ENCODE measurements at regions not wholly inside any gene's neighbourhood (a gene's known extent, or its start where the extent isn't known, plus 50 kb on each side); places are given as distances from the start of the nearest gene placed in this dataset.

DNA sequence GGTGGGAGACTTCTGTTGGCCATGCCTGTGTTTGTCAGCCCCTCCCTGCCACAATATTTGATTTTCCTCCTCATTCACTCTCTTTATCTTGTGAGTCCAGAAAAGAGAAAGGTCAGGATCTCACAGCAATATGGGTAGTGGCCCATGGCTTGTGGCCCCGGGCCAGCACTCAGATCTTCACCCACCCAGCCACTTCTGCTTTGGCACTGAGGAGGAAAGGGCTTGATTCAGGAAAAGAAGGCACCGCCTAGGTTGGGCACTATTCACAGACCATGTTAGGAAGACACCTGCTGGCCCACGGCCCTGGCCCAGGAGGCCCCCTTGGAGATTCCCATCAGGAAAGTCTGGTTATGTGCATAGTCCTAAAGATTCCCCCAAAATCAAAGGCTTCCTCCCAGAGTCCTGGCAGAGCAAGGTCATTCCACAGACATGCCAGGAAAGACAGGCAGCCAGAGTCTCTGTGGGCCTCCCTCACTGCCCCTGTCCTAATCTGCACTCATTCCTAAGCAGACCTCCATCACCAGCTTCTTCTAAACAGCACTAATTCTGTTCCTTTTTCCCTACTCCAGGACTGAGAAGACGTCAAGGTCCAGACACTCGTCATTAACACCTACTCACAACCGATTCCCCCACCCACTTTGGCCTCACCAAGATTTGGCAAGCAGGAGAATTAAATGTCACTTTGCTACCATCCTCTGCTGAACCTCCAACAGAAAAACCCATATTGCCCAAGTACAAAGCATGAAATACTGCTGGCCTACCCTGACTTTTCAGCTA is 179.3 kb downstream of the DEPDC1B start:
- intact Hi-C loops (cut with DNase I), result no loop called here

DNA sequence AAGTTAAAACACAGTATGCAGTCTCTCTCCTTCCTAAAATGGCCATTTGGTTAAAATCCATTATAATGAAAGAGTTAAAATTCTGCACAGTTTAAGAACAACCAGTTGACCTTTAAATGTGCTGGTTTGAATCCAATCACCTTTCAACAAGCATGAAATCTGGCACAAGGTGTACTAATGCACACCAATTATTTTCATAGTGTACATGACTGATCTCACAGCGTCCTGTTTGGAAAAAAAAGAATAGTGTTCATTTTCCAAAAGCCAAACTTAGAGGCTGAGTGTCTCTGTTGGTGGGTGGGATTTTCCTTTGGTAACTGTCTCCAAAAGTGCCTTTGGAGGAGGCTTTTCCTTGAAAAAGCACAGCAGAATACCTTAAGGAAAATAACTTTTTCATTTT is 180.6 kb downstream of the DEPDC1B start:
- intact Hi-C loops (cut with DNase I), result no loop called here
- DNase-seq, result no peak

More for the DNA sequence above, 179.3 kb downstream of the DEPDC1B start:
- DNase-seq, result peak in 3 of 42 donors; percentile 8 to 32 (median 12)

DNA sequence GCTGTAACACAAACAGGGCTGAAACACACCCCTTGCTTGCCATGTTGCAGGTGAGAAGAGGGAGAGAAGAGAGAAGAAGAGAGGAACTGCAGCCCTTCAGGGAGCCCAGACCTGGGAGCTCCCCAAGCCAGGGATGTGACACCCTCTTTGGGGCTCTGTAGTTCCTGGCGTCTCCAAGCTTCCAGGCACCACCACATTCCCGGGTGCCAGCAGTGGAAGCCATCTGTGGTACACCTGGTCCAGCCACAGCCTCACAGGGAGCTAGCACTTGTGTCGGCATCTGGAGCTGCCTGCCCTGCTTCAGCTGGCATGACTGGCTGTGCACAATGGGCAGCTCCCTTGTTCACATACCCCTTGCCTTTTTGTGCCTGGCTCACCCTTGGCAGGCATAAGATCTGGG is 182.1 kb downstream of the DEPDC1B start:
- intact Hi-C loops (cut with DNase I), result no loop called here
- no peak for DNase-seq

DNA sequence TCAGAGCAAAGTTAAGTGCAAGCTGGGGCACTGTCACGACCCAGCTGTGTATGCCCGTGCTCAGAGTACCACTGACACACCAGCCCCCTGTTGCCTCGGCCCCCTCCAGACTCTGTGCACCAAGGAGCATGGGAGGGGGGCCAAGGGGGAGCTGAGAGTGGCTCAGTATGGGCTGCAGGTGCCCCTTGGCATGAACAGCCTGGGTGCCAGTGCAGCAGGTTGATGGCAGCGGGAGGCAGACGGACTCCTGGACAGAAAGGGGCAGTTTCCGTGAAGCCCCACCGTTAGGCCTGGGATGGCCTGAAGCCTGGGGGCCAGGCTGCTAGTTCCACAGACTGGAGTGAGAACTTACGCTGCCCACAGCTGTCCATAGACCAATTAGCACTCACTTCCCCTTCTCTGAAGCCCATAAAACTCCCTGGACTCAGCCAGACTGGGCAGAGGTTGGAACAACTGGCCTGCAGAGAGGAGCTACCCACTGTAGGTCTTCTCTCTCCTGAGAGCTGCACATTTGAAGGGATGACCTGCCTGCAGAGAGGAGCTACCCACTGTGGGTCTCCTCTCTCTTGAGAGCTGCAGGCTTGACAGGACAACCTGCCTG is 182.8 kb downstream of the DEPDC1B start:
- DNase-seq, result no peak
- intact Hi-C loops (cut with DNase I), result no loop called here

DNA sequence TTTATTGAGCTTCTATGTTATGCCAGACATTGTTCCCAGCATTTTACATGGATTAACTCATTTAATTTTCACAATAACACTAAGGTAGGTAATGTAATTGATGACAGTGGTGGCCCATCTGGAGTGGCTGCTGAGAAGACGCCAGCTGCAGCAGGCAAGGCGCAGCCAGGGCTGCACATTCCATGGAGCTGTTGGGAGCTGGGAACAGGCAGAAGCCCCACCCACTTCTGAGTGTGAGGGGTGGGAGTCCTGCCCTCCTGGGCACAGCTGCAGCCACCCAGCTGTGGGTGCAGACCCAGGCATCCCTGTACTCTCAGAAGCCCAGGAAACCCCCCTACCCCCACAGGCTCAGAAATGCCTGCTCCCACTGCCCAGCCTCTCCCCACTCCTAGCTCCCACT is 183.3 kb downstream of the DEPDC1B start:
- intact Hi-C loops (cut with DNase I), result no loop called here
- no peak for DNase-seq

DNA sequence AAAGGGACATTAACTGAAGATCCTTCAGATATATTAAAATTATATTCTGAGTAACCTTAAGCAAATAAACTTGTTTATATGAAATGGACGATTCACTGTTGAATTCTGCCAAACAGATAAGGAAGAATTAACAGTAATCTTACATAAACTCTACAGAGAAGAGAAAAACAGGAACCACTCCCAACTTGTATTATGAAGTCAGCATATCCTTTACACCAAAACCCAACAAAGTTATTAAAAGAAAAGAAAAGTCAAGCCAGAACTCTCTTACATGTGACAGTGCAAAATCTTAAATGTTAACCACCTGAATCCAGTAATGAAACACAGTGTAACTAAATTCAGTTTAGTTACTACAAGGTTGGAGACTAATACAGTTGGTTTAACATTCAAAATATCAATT is 185.8 kb downstream of the DEPDC1B start:
- intact Hi-C loops (cut with DNase I), result no loop called here

DNA sequence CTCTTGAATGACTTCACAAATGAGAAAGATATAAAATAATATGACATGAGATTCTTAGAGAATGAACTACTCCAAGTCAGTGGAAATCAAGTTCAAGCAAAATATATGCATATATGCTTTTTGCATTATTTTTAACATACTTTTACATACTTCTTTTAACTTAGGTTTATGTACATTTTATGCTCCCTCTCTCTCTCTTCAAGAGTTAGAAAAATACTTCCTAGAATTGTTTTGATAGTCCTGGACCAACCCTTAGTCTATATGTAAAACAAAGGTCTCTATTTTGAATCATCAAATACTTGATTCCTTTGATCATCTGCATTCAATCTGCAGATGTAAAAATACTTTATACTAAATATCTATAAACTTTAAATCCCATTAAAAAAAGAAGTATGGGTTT is 187.8 kb downstream of the DEPDC1B start:
- intact Hi-C loops (cut with DNase I), result no loop called here
- DNase-seq, result no peak

More for the DNA sequence above, 185.8 kb downstream of the DEPDC1B start:
- no peak for DNase-seq

DNA sequence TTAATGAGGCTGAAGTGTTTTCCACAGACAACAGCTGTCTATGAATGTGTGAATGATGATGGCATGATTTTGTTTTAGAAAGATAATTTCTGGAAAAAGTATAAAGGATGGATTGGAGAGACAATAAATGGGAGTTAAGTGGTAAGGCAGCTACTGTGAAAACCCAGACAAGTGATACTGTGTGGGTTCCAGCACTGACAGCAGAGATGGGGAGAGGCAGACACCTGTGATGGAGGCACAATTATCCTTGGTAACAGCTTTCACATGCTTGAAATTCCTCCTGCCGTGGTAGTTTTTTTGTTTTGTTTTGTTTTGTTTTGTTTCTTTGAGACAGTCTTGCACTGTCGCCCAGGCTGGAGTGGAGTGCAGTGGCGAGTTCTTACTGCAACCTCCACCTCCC is 189.3 kb downstream of the DEPDC1B start:
- DNase-seq, result peak in 3 of 42 donors; percentile 14 to 67 (median 29)
- intact Hi-C loops (cut with DNase I), result no loop called here

DNA sequence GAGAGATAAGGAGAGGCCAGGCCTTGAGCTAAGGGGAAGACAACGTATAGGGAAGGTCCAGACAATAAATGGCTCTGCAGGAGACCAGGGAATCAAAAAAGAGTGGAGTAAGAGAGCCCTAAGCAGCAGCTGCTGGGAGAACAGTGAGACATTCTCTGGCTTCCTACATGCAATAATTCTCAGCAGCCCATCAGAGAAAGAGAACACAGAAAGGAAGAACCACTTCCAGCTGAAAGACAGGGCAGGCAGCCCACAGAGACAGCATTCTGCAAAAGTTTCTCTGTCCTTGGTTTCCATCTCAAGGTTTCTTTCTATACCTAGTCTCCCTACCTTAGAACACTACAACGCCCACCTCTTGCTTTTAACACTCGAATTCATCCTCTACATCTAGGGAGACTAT is 189.9 kb downstream of the DEPDC1B start:
- intact Hi-C loops (cut with DNase I), result no loop called here
- DNase-seq, result no peak

DNA sequence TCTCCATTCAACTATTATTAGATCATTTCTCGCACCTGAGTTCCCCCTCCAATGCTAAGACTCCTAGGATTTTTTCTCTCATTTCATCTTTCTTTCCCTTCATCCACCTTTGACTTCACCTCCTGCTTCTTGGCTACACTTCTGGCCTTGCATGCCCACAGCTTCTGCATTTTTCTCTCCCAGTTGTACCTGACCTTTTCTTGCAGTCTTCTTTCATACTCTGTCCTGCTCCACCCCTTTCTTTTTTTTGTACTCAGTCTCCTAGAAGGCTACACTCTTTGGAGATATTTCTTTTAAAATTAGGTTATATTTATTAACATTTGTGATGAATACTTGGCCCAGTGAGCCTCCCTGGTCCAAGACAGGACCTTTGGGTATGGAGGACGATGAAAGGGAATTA is 190.4 kb downstream of the DEPDC1B start:
- no peak for DNase-seq
- intact Hi-C loops (cut with DNase I), result no loop called here

DNA sequence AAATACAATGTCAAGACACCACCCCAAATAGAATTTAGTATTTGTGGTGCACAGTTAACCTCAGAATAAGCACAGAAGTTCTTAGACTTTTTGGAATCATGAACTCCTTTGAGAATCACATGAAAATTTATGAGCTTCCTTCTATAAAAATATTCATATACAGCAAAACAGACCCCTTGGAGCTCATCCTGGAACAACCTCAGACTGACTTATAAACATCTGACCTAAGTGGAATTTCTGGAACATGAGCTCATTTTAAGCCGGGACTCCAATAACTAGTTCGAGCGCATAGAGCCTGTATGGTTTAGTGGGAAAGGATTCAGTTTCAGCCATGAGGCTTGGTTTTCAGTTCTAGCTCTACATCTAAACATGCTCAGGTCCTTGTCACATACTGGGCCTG is 192.3 kb downstream of the DEPDC1B start:
- intact Hi-C loops (cut with DNase I), result no loop called here
- DNase-seq, result no peak

DNA sequence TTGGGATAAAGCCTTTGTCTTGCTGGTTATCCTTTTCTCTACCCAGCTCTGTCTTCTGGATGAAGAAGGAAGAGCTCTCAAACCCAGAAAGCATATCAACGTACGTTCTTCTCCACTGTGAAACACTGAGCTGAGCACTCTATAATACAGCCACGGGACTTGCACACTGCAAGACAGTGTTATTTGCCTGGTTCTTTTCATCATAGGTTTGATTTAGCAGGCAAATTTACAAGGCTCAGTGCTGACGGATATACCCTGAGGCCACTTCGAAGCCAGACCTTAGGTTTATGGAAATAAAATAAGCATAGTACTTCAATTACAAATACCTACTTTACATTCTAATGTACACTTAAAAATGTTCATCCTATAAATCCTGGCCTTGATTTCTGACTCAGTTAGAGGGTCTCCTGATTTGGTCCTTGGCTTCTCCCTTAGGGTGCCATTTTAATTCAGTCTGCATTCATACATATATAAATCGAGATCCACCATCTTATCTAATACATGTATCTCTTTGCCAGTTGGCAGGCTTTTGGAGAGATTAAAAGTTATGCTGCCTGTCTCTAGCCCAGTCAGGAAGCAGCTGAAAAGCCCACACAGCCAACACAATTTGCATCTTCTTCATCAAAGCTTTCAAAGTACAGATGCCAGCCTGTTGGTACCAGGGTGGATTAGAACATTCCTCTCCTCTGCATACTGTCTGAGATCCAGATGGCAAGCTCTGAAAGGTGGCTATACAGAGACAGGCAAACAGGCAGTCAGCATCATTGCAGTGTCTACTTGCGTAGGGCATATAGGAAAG is 194.4 kb downstream of the DEPDC1B start:
- intact Hi-C loops (cut with DNase I), result no loop called here

DNA sequence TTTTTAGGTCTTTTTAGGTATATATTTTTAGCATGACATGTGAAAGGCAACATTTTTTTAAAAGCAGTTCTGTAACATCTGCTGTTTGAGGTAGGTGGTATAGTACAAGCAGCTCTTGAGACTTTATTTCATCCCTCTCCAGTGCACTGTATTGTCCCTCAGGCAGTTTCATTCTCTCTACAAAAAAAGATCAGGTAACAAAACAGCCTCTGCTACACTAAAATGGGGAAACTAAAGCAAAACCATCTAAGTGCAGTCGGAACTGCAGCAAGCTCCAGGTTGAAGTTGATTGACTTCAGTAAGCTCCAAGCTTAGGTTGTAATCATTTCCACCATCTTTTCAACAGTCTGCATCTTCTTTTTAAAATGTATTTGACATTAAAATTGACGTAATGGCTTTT is 195.6 kb downstream of the DEPDC1B start:
- DNase-seq, result no peak
- intact Hi-C loops (cut with DNase I), result no loop called here

More for the DNA sequence above, 194.4 kb downstream of the DEPDC1B start:
- DNase-seq, result no peak

DNA sequence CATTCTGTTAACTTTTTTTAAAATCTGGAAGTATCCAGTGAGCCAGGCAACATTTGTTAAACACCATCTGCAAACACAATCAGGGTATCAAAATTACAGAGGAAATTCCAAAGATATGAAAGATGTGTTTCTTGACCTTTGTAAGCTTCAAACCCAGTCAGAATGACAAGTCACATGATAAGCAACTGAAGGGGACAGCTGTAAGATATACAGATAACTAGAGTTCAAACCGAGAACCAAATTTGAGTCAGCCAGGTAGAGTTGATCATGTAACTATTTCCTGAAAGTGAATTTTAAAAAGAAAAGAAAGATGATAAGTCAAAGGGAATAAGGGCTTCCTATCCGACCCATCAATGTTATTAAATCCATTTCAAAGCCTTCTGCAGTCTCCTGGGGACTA is 196.2 kb downstream of the DEPDC1B start:
- intact Hi-C loops (cut with DNase I), result no loop called here

DNA sequence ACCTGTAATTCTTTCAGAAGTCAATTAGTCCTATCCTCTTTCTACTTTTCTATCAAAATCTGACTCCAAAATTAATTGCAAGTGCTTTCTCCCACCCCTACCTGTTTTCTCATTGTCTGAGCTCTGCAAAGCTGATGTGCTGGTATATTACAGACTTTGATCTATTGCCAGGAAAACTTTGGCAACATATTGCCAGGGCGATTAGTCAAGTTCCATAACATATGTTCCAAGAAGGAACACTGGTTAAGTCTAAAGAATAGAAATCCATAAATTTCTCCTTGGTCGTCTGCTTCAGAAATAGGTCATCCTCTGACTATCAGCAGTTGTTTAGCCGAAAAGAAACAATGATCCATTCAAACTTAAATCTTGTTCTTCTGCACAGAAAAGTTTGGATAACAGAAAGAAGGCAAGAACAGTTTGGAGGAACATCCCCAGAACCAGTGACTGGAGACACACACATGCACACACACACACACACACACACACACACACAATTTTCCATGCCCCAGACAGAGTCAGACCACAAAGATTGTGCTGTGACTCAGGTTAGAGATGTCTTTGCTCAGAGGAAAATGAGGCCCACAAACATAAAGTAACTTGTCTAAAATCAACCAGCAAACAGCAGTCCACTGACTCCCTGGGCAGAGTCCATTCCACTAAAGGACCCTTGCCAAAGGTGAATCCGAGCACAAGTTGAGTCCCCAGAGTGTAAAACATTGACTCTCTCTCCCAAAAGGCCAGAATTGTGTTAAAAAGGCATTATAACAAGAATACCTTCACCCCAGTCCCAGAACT is 202.1 kb downstream of the DEPDC1B start:
- DNase-seq, result no peak
- intact Hi-C loops (cut with DNase I), result no loop called here

More for the DNA sequence above, 196.2 kb downstream of the DEPDC1B start:
- DNase-seq, result no peak

DNA sequence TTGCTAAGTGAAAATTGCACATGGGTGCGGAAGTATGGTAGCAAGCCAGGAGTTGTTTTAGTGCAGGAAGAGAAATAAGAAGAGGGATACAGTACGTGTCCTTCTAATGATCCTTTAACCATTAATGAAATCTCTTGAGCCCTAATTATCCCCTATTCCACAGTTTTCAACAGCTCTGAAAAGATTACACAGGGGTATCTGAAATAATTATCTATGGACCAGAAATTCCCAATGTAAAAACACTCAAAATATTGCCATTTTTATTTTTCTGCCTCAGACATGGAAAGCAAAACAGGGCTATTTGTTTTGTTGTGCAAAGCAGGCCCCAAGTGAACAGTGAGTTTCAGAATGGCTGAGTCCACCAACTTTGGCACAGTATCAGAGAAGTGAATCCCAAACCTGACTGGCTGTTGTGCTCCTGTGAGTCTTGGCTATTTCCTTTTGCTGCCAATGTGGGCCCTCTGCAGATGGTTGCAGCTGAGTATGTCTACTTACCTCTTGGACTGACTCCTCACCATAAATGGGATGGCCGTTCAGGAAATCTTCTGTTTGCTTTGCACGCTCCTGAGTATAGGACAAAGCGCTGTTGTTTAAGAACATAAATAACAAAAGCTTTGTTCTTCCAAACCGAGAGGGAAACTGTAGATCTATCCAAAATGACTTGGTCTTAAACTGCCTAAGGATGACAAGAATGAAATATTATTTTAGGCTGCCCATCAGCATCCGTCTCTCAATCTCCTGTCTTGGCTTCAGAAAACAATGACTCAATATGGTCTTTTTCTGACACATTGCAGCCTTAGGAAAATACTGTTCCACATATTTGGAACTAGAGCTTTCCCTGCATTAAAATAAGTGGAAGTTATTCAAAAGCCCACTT is 204.1 kb downstream of the DEPDC1B start:
- intact Hi-C loops (cut with DNase I), result no loop called here

DNA sequence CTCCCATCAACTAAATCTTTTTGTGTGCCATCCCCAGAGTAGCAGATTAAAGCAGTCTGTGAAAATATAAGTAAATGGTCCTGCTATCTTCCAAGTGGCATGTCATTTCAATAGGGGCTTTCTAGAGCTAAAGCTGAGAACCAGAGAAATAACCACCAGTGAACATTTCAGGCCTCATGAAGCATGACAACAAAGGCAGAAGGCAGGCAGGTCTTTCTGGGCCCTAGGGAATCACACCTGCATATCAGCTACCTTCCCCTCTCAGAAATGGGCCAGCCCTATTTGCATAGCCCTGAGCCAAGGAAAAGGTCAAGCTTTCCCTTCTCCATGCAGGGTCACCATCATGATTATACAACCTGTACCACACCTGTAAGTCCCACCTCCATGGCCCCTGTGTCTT is 205.3 kb downstream of the DEPDC1B start:
- intact Hi-C loops (cut with DNase I), result no loop called here
- no peak for DNase-seq

More for the DNA sequence above, 204.1 kb downstream of the DEPDC1B start:
- peak in 20 of 42 donors; percentile 10 to 65 (median 37) for DNase-seq

DNA sequence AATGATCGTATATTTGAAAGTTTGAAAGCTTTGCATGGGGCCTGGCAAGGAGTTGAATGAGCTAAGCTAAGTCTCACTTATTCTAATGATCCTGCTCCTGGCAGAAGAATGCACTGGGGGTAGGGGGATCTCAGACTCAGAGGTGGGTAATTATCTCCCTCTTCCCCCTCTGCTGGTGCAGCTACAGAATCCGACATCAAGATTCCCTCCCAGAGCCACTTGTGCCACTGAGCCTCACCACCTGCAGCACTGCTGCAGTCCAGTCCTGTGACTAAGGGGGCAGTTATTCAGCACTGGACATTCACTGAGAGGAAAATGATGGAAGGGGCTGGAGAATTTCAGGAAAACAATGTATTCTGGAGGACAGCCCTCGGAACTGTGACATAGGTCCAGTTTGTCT is 205.8 kb downstream of the DEPDC1B start:
- intact Hi-C loops (cut with DNase I), result no loop called here
- no peak for DNase-seq
